ENCODE measurements at regions not wholly inside any gene's neighbourhood (a gene's known extent, or its start where the extent isn't known, plus 50 kb on each side); places are given as distances from the start of the nearest gene placed in this dataset.
A peak's percentile ranks its signal among the peaks of the same experiment; 100 is the strongest.
"Not testable (repeated sequence)": the region's sequence is repeated elsewhere in the genome, so short reads cannot be mapped to it uniquely, and the experiment has no call there.

- not testable (repeated sequence) for DNase-seq
These were observed 61.1 kb downstream of the DEFB131A start for GRCh38 chr4:9505341-9505740.

DNA sequence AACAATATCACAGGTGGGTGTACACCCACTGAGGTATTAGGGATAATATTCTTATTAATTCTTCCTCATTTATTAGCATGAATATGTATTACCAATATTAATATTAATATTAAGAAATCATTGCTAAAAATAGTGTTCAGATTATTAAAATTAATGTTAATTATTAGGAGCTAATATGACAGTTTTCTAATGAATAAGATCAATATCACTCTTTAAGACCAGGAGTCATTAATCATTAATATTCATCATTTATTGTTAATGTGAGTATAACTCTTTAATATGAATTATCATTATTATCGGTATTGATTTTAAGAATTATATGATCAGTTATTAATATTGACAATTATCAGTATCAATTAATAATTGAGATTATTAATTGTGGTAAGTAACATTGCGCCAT lies 62.5 kb downstream of the DEFB131A start:
- DNase-seq: not testable (repeated sequence)

GRCh38 chr4:9512941-9513340 lies 68.7 kb downstream of the DEFB131A start:
- not testable (repeated sequence) for DNase-seq

DNA sequence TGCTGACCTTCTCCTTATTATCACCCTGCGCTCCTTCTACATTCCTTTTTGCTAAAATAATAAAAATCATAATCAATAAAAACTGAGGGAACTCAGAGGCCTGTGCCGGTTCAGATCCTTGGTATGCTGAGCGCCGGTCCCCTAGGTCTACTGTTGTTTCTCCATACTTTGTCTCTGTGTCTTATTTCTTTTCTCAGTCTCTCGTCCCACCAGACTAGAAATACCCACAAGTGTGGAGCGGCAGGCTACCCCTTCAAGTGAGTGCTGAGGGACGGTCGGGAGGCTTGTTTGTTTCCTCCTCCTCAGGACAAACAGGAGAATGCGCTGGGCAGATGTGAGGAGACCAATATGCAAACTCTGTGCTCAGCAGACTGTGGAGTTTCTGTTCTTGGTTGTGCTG lies 75.4 kb downstream of the DEFB131A start:
- DNase-seq: not testable (repeated sequence)

DNA sequence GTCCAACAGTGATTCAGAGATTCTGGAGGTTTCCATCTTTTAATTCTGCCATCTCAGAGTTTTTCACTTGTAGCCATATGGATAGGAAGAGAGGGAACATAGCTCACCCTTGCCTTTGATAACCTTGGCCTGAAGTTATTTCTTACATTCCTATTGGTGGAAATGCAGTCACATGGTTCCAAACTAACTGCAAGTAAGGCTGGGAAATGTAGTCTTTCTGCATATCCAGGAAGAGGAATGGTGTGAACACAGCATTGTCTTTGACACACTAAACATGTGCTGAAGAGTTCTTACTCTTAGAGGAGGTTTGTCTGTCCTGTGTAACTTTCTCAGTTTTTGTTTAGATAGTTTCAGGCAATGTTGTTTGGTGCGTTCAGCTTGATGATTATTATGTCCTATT lies 78.7 kb downstream of the DEFB131A start:
- DNase-seq: peak; percentile 46

- not testable (repeated sequence) for DNase-seq
These were observed 80.2 kb downstream of the DEFB131A start for GRCh38 chr4:9524406-9524805.

- DNase-seq: peak; percentile 57
These were observed 88.1 kb downstream of the DEFB131A start for GRCh38 chr4:9532134-9532862.

GRCh38 chr4:9532863-9533192 lies 88.6 kb downstream of the DEFB131A start:
- not testable (repeated sequence) for DNase-seq

DNA sequence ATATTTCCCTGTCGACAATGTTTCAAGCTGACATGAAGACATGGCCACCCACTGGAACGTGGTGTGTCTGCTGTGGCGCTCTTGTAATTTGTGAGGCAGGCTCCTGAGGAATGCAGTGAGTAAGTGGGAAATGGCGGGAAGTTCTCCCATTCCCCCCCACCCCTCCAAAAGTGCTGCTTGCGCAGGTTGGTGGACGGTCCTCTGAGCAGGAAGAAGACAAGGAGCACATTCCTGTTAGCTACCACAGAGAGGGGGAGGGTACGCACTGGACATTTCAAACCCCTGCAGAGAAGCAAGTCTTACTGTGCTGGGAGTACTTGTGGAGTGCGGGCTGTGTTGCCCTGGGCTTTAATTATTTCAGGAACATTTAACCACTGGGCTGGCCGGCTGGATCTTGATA lies 92.9 kb downstream of the DEFB131A start:
- DNase-seq: not testable (repeated sequence)

GRCh38 chr4:9539939-9540520 lies 95.8 kb downstream of the DEFB131A start:
- DNase-seq: not testable (repeated sequence)

GRCh38 chr4:9541388-9541915 lies 97.2 kb downstream of the DEFB131A start:
- DNase-seq: not testable (repeated sequence)

DNA sequence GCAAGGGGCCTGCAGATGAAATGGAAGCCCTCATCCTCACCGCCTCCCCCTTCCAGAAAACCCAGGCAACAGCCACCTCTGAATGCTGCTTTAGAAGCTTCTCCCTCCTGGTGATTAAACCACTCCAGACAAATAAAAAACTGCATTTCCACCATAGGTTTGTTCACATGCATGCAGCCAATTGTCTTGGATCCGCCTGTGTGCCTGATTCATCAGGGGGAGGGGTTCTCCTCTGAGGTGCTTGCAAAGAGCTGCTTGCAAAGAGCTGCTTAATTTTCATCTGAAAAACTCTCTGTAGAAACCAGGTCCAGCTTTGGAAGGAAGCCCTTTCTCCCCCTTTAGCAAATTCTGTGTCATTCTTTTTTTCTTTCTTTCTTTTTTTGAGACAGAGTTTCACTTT lies 100.6 kb downstream of the DEFB131A start:
- not testable (repeated sequence) for DNase-seq

- not testable (repeated sequence) for DNase-seq
These were observed 103.3 kb downstream of the DEFB131A start for GRCh38 chr4:9547470-9547869.

- DNase-seq: not testable (repeated sequence)
These were observed 111.9 kb downstream of the DEFB131A start for GRCh38 chr4:9556076-9556475.

DNA sequence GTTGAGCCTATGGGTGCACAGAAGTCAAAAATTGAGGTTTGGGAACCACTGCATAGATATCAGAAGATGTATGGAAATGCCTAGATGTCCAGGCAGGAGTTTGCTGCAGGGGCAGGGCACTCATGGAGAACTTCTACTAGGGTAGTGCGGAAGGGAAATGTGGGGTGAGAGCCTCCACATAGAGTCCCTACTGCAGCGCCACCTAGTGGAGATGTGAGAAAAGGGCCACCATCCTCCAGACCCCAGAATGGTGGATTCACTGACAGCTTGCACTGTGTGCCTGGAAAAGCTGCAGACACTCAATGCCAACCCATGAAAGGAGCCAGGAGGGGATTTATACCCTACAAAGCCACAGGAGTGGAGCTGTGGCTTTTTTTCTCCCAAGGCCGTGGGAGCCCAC lies 133.7 kb downstream of the DEFB131A start:
- DNase-seq: not testable (repeated sequence)

DNA sequence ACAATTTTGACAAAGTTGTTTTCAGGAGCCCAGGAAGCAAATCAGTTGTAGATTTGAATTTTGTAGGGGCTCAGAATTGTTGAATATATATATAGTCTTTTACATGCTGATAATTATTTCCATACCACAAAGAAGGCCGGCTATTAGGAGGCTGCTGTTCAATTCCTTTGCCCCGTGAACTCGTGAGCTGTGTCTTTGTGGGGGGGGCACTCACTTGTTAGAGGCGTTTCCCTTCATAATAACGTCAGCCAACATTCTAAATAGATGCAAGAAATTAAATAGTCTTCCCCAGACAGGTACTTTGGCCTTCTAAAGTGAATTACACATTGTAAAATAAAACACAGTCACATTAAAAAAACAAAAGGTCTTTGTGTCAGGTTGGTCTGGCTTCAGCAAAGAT lies 138.7 kb downstream of the DEFB131A start:
- DNase-seq: not testable (repeated sequence)

DNA sequence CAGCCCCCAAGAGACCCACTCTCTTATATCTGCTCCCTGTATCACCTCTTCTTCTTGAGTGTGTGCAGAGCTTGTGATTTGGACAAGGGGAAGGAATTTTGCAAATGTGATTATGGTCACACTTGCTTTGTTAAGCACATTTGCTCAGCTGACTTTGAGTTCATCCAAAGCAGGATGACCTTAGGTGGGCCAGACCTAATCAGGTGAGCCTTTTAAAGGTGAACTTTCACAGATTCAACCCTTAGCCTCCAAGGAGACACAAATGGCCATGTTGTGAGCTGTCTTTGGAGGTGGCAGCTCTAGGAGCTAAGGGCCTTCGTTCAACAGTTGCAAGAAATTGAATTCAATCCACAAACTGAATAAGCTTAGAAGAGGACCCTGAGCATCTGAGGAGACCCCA lies 147.8 kb downstream of the DEFB131A start:
- DNase-seq: no peak

- DNase-seq: no peak
These were observed 150.7 kb downstream of the DEFB131A start for GRCh38 chr4:9594948-9595347.

- not testable (repeated sequence) for DNase-seq
These were observed 151.3 kb downstream of the DEFB131A start for GRCh38 chr4:9595531-9595930.

DNA sequence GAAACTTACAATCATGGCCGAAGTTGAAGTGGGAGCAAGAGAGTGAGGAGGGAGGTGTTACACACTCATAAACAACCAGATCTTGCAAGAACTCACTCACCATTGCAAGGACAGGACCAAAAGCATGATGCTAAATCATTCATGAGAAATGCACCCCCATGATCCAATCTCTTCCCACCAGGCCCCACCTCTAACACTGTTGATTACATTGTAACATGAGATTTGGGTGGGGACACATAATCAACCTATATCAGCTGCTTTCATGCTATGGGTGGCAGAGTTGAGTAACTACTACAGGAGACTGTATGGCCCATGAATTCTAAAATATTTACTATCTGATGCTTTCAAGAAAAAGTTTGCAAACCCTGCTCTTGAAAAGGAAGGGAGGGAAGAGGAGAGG lies 155.1 kb downstream of the DEFB131A start:
- no peak for DNase-seq

GRCh38 chr4:9600246-9600645 lies 156.0 kb downstream of the DEFB131A start:
- no peak for DNase-seq

DNA sequence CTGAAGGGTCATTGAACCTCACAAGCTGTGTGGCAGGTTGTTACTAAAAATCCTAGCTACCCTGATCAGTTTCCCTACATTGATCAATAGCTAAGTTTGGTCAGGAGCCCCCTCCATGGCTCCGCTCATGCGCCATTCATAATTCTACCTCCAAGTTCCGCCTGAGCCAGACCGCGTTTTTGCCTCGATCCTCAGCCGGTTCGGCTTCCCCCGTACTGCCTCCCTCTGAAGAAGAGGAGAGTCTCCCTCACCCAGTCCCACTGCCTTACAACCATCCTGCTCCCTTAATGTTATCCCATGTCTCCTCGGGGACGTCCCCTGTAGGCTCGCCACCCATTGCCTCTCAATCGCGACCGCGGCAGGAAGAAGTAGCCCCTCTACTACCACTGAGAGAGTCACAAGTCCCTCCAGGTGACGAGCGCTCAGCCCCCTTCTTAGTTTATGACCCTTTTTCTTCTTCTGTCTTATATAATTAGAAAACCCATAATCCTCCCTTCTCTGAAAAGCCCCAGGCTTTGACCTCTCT lies 158.2 kb downstream of the DEFB131A start:
- no peak for DNase-seq

DNA sequence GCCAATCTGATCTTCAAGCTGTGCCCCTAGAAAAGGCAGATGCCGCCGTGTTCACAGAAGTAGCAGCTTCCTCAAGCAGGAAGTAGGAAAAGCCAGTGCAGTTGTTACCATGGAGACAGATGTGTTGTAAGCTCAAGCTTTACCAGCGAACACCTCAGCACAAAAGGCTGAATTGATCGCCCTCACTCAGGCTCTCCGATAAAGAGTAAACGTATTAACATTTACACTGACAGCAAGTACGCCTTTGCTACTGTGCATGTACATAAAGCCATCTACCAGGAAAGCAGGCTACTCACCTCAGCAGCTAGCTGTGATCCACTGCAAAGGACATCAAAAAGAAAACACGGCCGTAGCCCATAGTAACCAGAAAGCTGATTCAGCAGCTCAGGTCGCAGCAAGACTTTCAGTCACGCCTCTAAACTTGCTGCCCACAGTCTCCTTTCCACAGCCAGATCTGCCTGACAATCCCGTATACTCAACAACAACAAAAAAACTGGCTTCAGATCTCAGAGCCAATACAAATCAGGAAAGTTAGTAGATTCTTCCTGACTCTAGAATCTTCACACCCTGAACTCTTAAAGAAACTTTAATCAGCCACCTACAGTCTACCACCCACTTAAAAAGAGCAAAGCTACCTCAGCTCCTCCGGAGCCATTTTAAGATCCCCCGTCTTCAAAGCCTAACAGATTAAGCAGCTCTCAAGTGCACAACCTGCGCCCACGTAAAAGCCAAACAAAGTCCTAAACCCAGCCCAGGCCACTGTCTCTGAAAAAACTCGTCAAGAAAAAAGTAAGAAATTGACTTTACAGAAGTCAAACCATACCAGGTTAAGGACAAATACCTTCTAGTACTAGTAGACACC lies 160.0 kb downstream of the DEFB131A start:
- DNase-seq: peak; percentile 78

All from CD4-positive, alpha-beta T cell treated with Interleukin-21 for 1 hour (primary cell).